NCI-H1694 (cell line): ENCODE measurements at regions not wholly inside any gene's neighbourhood (a gene's known extent, or its start where the extent isn't known, plus 50 kb on each side); places are given as distances from the start of the nearest gene placed in this dataset.
A peak's percentile ranks its signal among the peaks of the same experiment; 100 is the strongest.

Experiments
- DNase-seq: peaks from one replicate; lab custom pipeline; 2025; lab: John Stamatoyannopoulos, UW

- DNase-seq: no peak
Measured at GRCh38 chr3:66592927-66593625, 92.3 kb upstream of the LRIG1 start.

GRCh38 chr3:66593978-66594377, 93.2 kb upstream of the LRIG1 start:
- DNase-seq: no peak

DNA sequence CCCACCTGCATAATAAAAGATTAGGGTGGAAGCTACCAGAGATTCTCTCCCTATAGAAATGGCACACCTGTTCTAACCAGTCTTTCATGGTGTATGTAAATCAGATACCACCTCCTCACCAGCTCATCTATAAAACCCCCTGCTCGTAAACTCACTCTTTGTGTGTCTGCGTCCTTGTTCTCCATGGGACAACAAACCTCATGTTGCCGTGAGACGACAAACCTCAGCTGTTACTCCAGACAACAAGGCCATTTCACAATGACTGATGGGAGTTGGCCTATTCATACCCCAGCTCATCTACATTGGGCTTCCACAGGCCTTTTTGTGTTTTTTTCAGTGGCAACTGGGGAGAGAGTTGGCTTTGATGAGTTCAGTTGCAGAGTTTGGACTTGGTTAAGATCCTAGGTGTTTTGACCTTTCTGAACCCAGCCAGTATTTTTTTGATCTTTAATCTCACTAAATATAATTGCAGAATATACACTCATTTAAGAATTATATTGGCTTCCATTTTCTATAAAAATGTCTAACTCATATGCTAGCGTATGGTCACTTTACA, 96.6 kb upstream of the LRIG1 start:
- no peak for DNase-seq

- DNase-seq: no peak
Measured at GRCh38 chr3:66598168-66598567, 97.3 kb upstream of the LRIG1 start.

- DNase-seq: no peak
Measured at GRCh38 chr3:66602237-66602636, 101.4 kb upstream of the LRIG1 start.

- DNase-seq: no peak
Measured at GRCh38 chr3:66602691-66603090, 101.9 kb upstream of the LRIG1 start.

GRCh38 chr3:66603151-66603611, 102.4 kb upstream of the LRIG1 start:
- no peak for DNase-seq

GRCh38 chr3:66604481-66604880, 103.7 kb upstream of the LRIG1 start:
- no peak for DNase-seq

GRCh38 chr3:66606126-66606525, 105.3 kb upstream of the LRIG1 start:
- no peak for DNase-seq

GRCh38 chr3:66606868-66607267, 106.0 kb upstream of the LRIG1 start:
- DNase-seq: no peak

GRCh38 chr3:66609660-66610561, 109.1 kb upstream of the LRIG1 start:
- peak; percentile 55 for DNase-seq

GRCh38 chr3:66610562-66610909, 109.7 kb upstream of the LRIG1 start:
- DNase-seq: no peak

- no peak for DNase-seq
Measured at GRCh38 chr3:66615643-66616301, 115.0 kb upstream of the LRIG1 start.

GRCh38 chr3:66617351-66617750, 116.5 kb upstream of the LRIG1 start:
- DNase-seq: no peak

- no peak for DNase-seq
Measured at GRCh38 chr3:66618066-66618465, 117.2 kb upstream of the LRIG1 start.

DNA sequence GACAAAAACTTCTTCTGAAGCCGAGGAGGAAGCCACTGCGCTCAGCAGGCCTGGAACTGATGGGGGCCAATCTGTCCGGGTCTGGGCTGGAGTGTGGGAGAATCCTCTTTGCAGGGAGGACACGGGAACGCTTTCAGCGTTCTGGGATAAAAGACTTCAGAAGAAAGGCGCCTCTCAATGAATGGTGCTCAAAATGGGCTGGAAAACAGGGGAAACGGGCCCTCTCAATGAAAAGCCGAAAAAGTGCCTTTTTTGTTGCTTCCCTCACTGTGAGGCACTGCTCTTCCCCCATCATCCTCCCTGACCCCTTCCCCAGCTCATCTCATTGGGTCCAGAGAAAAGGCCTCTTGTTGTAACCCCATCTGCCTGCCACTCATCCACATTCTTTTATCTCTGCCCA, 119.5 kb upstream of the LRIG1 start:
- DNase-seq: no peak

DNA sequence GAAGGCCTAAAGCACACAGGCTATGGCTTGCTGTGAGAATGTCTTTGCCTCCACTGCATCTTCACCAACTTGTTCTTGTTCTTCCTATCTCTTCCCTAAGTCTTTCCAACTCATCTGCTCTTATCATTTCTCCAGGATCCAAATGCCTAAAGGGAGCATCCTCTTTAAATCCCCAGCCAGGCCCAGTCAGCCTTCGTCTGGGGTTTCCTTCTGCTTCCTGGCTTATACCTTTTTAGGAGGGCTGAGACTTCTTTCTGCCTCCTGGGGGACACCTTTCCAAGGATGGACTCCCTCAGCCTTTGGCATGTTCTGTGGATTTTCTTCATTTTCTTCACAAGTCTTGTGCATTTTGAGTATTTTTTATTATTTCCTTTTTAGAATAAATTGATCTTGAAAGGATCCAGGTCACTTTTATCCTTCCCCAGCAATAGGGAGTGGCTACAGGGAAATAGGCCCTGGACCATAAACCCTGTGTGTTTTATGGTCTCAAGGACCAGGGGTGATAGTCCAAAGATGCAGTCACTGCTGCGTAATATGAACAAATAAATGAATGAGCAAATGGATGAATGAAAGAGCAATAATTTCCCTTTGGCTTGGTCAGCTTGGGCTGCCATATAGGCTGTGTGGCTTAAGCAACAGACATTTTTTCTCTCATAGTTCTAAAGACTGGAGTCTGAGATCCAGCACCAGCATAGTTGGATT, 122.1 kb upstream of the LRIG1 start:
- DNase-seq: no peak

- no peak for DNase-seq
Measured at GRCh38 chr3:66625505-66626216, 124.8 kb upstream of the LRIG1 start.

GRCh38 chr3:66629150-66629981, 128.5 kb upstream of the LRIG1 start:
- DNase-seq: no peak

GRCh38 chr3:66629982-66630368, 129.2 kb upstream of the LRIG1 start:
- no peak for DNase-seq
